ENCODE measurements at regions not wholly inside any gene's neighbourhood (a gene's known extent, or its start where the extent isn't known, plus 50 kb on each side); places are given as distances from the start of the nearest gene placed in this dataset.

GRCh38 chr4:106502106-106502699 is 133.6 kb upstream of the GIMD1 start:
- TF ChIP-seq, protein P1, sequence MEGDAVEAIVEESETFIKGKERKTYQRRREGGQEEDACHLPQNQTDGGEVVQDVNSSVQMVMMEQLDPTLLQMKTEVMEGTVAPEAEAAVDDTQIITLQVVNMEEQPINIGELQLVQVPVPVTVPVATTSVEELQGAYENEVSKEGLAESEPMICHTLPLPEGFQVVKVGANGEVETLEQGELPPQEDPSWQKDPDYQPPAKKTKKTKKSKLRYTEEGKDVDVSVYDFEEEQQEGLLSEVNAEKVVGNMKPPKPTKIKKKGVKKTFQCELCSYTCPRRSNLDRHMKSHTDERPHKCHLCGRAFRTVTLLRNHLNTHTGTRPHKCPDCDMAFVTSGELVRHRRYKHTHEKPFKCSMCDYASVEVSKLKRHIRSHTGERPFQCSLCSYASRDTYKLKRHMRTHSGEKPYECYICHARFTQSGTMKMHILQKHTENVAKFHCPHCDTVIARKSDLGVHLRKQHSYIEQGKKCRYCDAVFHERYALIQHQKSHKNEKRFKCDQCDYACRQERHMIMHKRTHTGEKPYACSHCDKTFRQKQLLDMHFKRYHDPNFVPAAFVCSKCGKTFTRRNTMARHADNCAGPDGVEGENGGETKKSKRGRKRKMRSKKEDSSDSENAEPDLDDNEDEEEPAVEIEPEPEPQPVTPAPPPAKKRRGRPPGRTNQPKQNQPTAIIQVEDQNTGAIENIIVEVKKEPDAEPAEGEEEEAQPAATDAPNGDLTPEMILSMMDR (IDR thresholded peaks at IDR 0.05) = peak; percentile 51
- TF ChIP-seq EZH2 (IDR thresholded peaks at IDR 0.05; ENCODE audit: borderline replicate concordance, insufficient read depth, low read depth, low read length, poor library complexity, severe bottlenecking) = no peak

All from B cell (primary cell).